ENCODE measurements at regions not wholly inside any gene's neighbourhood (a gene's known extent, or its start where the extent isn't known, plus 50 kb on each side); places are given as distances from the start of the nearest gene placed in this dataset.
A peak's percentile ranks its signal among the peaks of the same experiment; 100 is the strongest.
"Not testable (repeated sequence)": the region's sequence is repeated elsewhere in the genome, so short reads cannot be mapped to it uniquely, and the experiment has no call there.

GRCh38 chr20:6321235-6321634 is 198.4 kb upstream of the FERMT1 start:
- not testable (repeated sequence) for DNase-seq (ENCODE audit: low read depth, low spot score)

GRCh38 chr20:6311841-6312655 is 189.2 kb upstream of the FERMT1 start:
- DNase-seq (ENCODE audit: low read depth, low spot score), result no peak

GRCh38 chr20:6311097-6311496 is 188.3 kb upstream of the FERMT1 start:
- DNase-seq (ENCODE audit: low read depth, low spot score), result no peak

- DNase-seq (ENCODE audit: low read depth, low spot score), result no peak
Measured at GRCh38 chr20:6305536-6305935, 182.7 kb upstream of the FERMT1 start.

- DNase-seq (ENCODE audit: low read depth, low spot score), result no peak
Measured at GRCh38 chr20:6302041-6302440, 179.2 kb upstream of the FERMT1 start.

GRCh38 chr20:6299456-6299855 is 176.6 kb upstream of the FERMT1 start:
- DNase-seq (ENCODE audit: low read depth, low spot score), result no peak

- DNase-seq (ENCODE audit: low read depth, low spot score), result no peak
Measured at GRCh38 chr20:6298049-6298448, 175.2 kb upstream of the FERMT1 start.

GRCh38 chr20:6295867-6296256 is 173.0 kb upstream of the FERMT1 start:
- no peak for DNase-seq (ENCODE audit: low read depth, low spot score)

- no peak for DNase-seq (ENCODE audit: low read depth, low spot score)
Measured at GRCh38 chr20:6295127-6295866, 172.5 kb upstream of the FERMT1 start.

- DNase-seq (ENCODE audit: low read depth, low spot score), result no peak
Measured at GRCh38 chr20:6287471-6287870, 164.6 kb upstream of the FERMT1 start.

- no peak for DNase-seq (ENCODE audit: low read depth, low spot score)
Measured at GRCh38 chr20:6282642-6283041, 159.8 kb upstream of the FERMT1 start.

- DNase-seq (ENCODE audit: low read depth, low spot score), result peak; percentile 29
Measured at GRCh38 chr20:6277661-6278240, 154.9 kb upstream of the FERMT1 start.

GRCh38 chr20:6270404-6270803 is 147.6 kb upstream of the FERMT1 start:
- not testable (repeated sequence) for DNase-seq (ENCODE audit: low read depth, low spot score)

GRCh38 chr20:6269168-6269873 is 146.5 kb upstream of the FERMT1 start:
- DNase-seq (ENCODE audit: low read depth, low spot score), result no peak

- DNase-seq (ENCODE audit: low read depth, low spot score), result no peak
Measured at GRCh38 chr20:6265204-6265904, 142.5 kb upstream of the FERMT1 start.

- no peak for DNase-seq (ENCODE audit: low read depth, low spot score)
Measured at GRCh38 chr20:6253396-6253795, 130.6 kb upstream of the FERMT1 start.

- DNase-seq (ENCODE audit: low read depth, low spot score), result no peak
Measured at GRCh38 chr20:6245436-6245835, 122.6 kb upstream of the FERMT1 start.

GRCh38 chr20:6241591-6241990 is 118.8 kb upstream of the FERMT1 start:
- DNase-seq (ENCODE audit: low read depth, low spot score), result no peak

GRCh38 chr20:6240059-6240458 is 117.2 kb upstream of the FERMT1 start:
- no peak for DNase-seq (ENCODE audit: low read depth, low spot score)

GRCh38 chr20:6238421-6238820 is 115.6 kb upstream of the FERMT1 start:
- DNase-seq (ENCODE audit: low read depth, low spot score), result no peak

GRCh38 chr20:6235510-6235909 is 112.7 kb upstream of the FERMT1 start:
- no peak for DNase-seq (ENCODE audit: low read depth, low spot score)
